ENCODE measurements at regions not wholly inside any gene's neighbourhood (a gene's known extent, or its start where the extent isn't known, plus 50 kb on each side); places are given as distances from the start of the nearest gene placed in this dataset.
"Not testable (repeated sequence)": the region's sequence is repeated elsewhere in the genome, so short reads cannot be mapped to it uniquely, and the experiment has no call there.

- ATAC-seq, DNase-seq: not testable (repeated sequence)
These were observed 133.1 kb downstream of the CENPC start for GRCh38 chr4:67412153-67412712.

- ATAC-seq = peak; percentile 36
- no peak for DNase-seq
These were observed 142.0 kb downstream of the CENPC start for GRCh38 chr4:67403342-67403741.

- DNase-seq = no peak
- ATAC-seq = no peak
These were observed 143.4 kb downstream of the CENPC start for GRCh38 chr4:67401902-67402301.

- DNase-seq = no peak
- no peak for ATAC-seq
These were observed 147.4 kb downstream of the CENPC start for GRCh38 chr4:67397931-67398330.

GRCh38 chr4:67397031-67397430 lies 148.3 kb downstream of the CENPC start:
- DNase-seq (no peak), ATAC-seq (no peak)

GRCh38 chr4:67396008-67396407 lies 149.3 kb downstream of the CENPC start:
- DNase-seq (no peak), ATAC-seq (no peak)

- DNase-seq = no peak
- ATAC-seq = no peak
These were observed 150.4 kb downstream of the CENPC start for GRCh38 chr4:67394879-67395278.

- no peak for ATAC-seq
- peak; percentile 7 for DNase-seq
These were observed 151.5 kb downstream of the CENPC start for GRCh38 chr4:67393699-67394281.

GRCh38 chr4:67393007-67393406 lies 152.3 kb downstream of the CENPC start:
- DNase-seq (no peak), ATAC-seq (no peak)

GRCh38 chr4:67381406-67381804 lies 163.9 kb downstream of the CENPC start:
- DNase-seq, ATAC-seq: not testable (repeated sequence)

GRCh38 chr4:67380702-67381405 lies 164.4 kb downstream of the CENPC start:
- ATAC-seq, DNase-seq: not testable (repeated sequence)

- DNase-seq (no peak), ATAC-seq (no peak)
These were observed 165.1 kb downstream of the CENPC start for GRCh38 chr4:67380154-67380553.

GRCh38 chr4:67375291-67375690 lies 170.0 kb downstream of the CENPC start:
- DNase-seq = no peak
- ATAC-seq = no peak

- DNase-seq = no peak
- no peak for ATAC-seq
These were observed 173.7 kb downstream of the CENPC start for GRCh38 chr4:67371615-67372014.

GRCh38 chr4:67366311-67366861 lies 178.9 kb downstream of the CENPC start:
- no peak for DNase-seq
- no peak for ATAC-seq

GRCh38 chr4:67365661-67366245 lies 179.6 kb downstream of the CENPC start:
- no peak for DNase-seq
- no peak for ATAC-seq

GRCh38 chr4:67355806-67356205 lies 189.5 kb downstream of the CENPC start:
- ATAC-seq = no peak

GRCh38 chr4:67346654-67347053 lies 198.6 kb downstream of the CENPC start:
- no peak for ATAC-seq
- DNase-seq = no peak

More at GRCh38 chr4:67355806-67356205, 189.5 kb downstream of the CENPC start:
- no peak for DNase-seq

GRCh38 chr4:67344594-67345380 lies 200.5 kb downstream of the CENPC start:
- DNase-seq = no peak
- ATAC-seq = no peak

GRCh38 chr4:67343199-67343598 lies 202.1 kb downstream of the CENPC start:
- ATAC-seq = no peak
- DNase-seq = no peak

GRCh38 chr4:67342291-67342690 lies 203.0 kb downstream of the CENPC start:
- ATAC-seq (no peak), DNase-seq (no peak)

- ATAC-seq (no peak), DNase-seq (no peak)
These were observed 211.6 kb downstream of the CENPC start for GRCh38 chr4:67333664-67334063.
